OCI-LY7 (cell line): ENCODE measurements at regions not wholly inside any gene's neighbourhood (a gene's known extent, or its start where the extent isn't known, plus 50 kb on each side); places are given as distances from the start of the nearest gene placed in this dataset.

ENCODE experiments used
- BruUV-seq: library from RNA; stranded (reverse); fragments of 400-500 nt; replicated peaks from 2 replicates; lab custom pipeline; 2021; lab: Mats Ljungman, UMichigan
- CTCF ChIA-PET: fragments of 300-600 bp; sonication (Branson Sonifier 250); formaldehyde crosslinking; loops from one replicate; lab custom pipeline; 2022; ENCODE audit warnings: antibody characterized with exemption; ENCODE audit not compliant: unreplicated experiment; lab: Charles Lee
- POLR2A ChIA-PET: fragments of 300-600 bp; sonication (Branson Sonifier 250); formaldehyde crosslinking; loops from one replicate; lab custom pipeline; 2022; ENCODE audit warnings: antibody characterized with exemption; lab: Charles Lee
- DNase-seq: peaks from one replicate; pipeline ENCODE4 v3.0.0-alpha.2; 2015; ENCODE audit warnings: low spot score
- H2AFZ ChIP-seq: fragments of 200-600 bp; sonication (generic), shearing (Covaris generic); 2 replicates; pipeline ENCODE4 v1.6.1; 2014; ENCODE audit warnings: mild to moderate bottlenecking, antibody characterized with exemption, low read length, moderate library complexity
- H3K27ac ChIP-seq: fragments of 200-600 bp; sonication (generic); 2 replicates; pipeline ENCODE4 v1.5.1; 2014; ENCODE audit warnings: mixed run types, low read depth, mild to moderate bottlenecking, moderate library complexity, low read length, inconsistent platforms; ENCODE audit not compliant: poor library complexity, severe bottlenecking
- H3K36me3 ChIP-seq: fragments of 200-600 bp; sonication (generic); 2 replicates; pipeline ENCODE4 v1.6.1; 2014; ENCODE audit warnings: mild to moderate bottlenecking, antibody characterized with exemption, low read length, moderate library complexity, mixed read lengths; ENCODE audit not compliant: insufficient read depth
- H3K4me1 ChIP-seq: fragments of 200-600 bp; sonication (generic); 2 replicates; pipeline ENCODE4 v1.5.1; 2014; ENCODE audit warnings: mild to moderate bottlenecking, low read length; ENCODE audit not compliant: insufficient read depth, poor library complexity, severe bottlenecking
- H3K4me2 ChIP-seq: fragments of 200-600 bp; sonication (generic); 2 replicates; pipeline ENCODE4 v1.6.1; 2014; ENCODE audit warnings: mild to moderate bottlenecking, low read length
- H3K4me3 ChIP-seq: fragments of 200-600 bp; sonication (generic); 2 replicates; pipeline ENCODE4 v1.5.1; 2014; ENCODE audit warnings: mild to moderate bottlenecking, low read depth, low read length; ENCODE audit not compliant: poor library complexity, severe bottlenecking
- H3K79me2 ChIP-seq: fragments of 200-600 bp; sonication (generic); 2 replicates; pipeline ENCODE4 v1.6.1; 2016; ENCODE audit warnings: low read depth, mild to moderate bottlenecking, low read length, moderate library complexity, mixed read lengths; ENCODE audit not compliant: insufficient read depth
- H3K9me2 ChIP-seq: fragments of 200-600 bp; sonication (generic); 2 replicates; pipeline ENCODE4 v1.6.1; 2016; ENCODE audit warnings: mild to moderate bottlenecking, low read length, mixed read lengths; ENCODE audit not compliant: insufficient read depth
- H3K9me3 ChIP-seq: fragments of 200-600 bp; sonication (generic); 2 replicates; pipeline ENCODE4 v1.6.1; 2014; ENCODE audit warnings: mild to moderate bottlenecking, mixed run types, low read length, mixed read lengths
- H4K20me1 ChIP-seq: fragments of 200-600 bp; sonication (generic); 2 replicates; pipeline ENCODE4 v1.6.1; 2014; ENCODE audit warnings: mild to moderate bottlenecking, antibody characterized with exemption, low read length, moderate library complexity, mixed read lengths; ENCODE audit not compliant: insufficient read depth
- CTCF ChIP-seq: fragments of 200-600 bp; sonication (generic); conservative IDR thresholded peaks from 2 replicates; pipeline ENCODE4 v1.5.1; 2014; ENCODE audit warnings: mild to moderate bottlenecking, antibody characterized with exemption, low read length, moderate library complexity, mixed read lengths
- EZH2phosphoT487 ChIP-seq: fragments of 200-600 bp; sonication (generic); IDR thresholded peaks from 2 replicates; pipeline ENCODE4 v1.6.1; 2018; ENCODE audit warnings: low read depth, borderline replicate concordance, mild to moderate bottlenecking, mixed run types, antibody characterized with exemption, low read length, moderate library complexity, mixed read lengths
- intact Hi-C: fragments of 100-400 bp; cut with micrococcal nuclease; formaldehyde crosslinking; loops from one replicate; pipeline ENCODE4 v1.10.0; 2022; ENCODE audit not compliant: unreplicated experiment

- no TSS peak for BruUV-seq
- Histone ChIP-seq H3K4me1 (no peaks in the 10 kb centered on the region), H3K27ac (no peak overlapping the region), H3K36me3 (no peaks in the 10 kb centered on the region), H3K9me3 (no peaks in the 10 kb centered on the region), H3K79me2 (no peaks in the 10 kb centered on the region), H3K4me3 (no peak overlapping the region), H2AFZ (no peak overlapping the region), H3K9me2 (no peaks in the 10 kb centered on the region), H4K20me1 (no peaks in the 10 kb centered on the region), H3K4me2 (no peak overlapping the region)
- CTCF ChIA-PET = no interaction called here
- intact Hi-C loops = no loop called here
- POLR2A ChIA-PET = no interaction called here
- TF ChIP-seq EZH2phosphoT487 = no peak
- TF ChIP-seq CTCF = no peak
- no peak for DNase-seq
Measured at GRCh38 chr5:2282034-2282690, 399.4 kb upstream of the IRX4 start.

- Histone ChIP-seq H3K9me3 (no peaks in the 10 kb centered on the region), H3K27ac (no peak overlapping the region), H3K9me2 (no peaks in the 10 kb centered on the region), H3K79me2 (no peaks in the 10 kb centered on the region), H3K4me2 (no peak overlapping the region), H3K4me1 (no peaks in the 10 kb centered on the region), H3K4me3 (no peak overlapping the region), H3K36me3 (no peaks in the 10 kb centered on the region), H4K20me1 (no peaks in the 10 kb centered on the region), H2AFZ (no peak overlapping the region)
- intact Hi-C loops = no loop called here
- no peak for DNase-seq
- BruUV-seq = no TSS peak
- ChIA-PET POLR2A (no interaction called here), CTCF (no interaction called here)
- TF ChIP-seq EZH2phosphoT487 = no peak
- TF ChIP-seq CTCF = no peak
Measured at GRCh38 chr5:2281446-2281845, 398.7 kb upstream of the IRX4 start.

- ChIA-PET CTCF (no interaction called here), POLR2A (no interaction called here)
- no peak overlapping the region for H3K4me3 ChIP-seq
- DNase-seq = no peak
- no peaks in the 10 kb centered on the region for H3K36me3 ChIP-seq
- no peak overlapping the region for H3K27ac ChIP-seq
- TF ChIP-seq EZH2phosphoT487 (no peak), CTCF (no peak)
- no peak overlapping the region for H2AFZ ChIP-seq
- H3K9me2 ChIP-seq = no peaks in the 10 kb centered on the region
- no peaks in the 10 kb centered on the region for H4K20me1 ChIP-seq
- no peaks in the 10 kb centered on the region for H3K9me3 ChIP-seq
- BruUV-seq = no TSS peak
- intact Hi-C loops = no loop called here
- H3K4me1 ChIP-seq = no peaks in the 10 kb centered on the region
- no peak overlapping the region for H3K4me2 ChIP-seq
- H3K79me2 ChIP-seq = no peaks in the 10 kb centered on the region
Measured at GRCh38 chr5:2280318-2280717, 397.6 kb upstream of the IRX4 start.
